Nephron (organoid): ENCODE measurements at regions not wholly inside any gene's neighbourhood (a gene's known extent, or its start where the extent isn't known, plus 50 kb on each side); places are given as distances from the start of the nearest gene placed in this dataset.

Experiments used
- H3K27ac Mint-ChIP-seq, 3 experiments: 2 replicates each; pipeline ENCODE4 v1.8.0; 2020; ENCODE audit warnings: mixed read lengths in 3 of 3, mild to moderate bottlenecking in 2 of 3, moderate library complexity in 1 of 3
- H3K27me3 Mint-ChIP-seq: 2 replicates; pipeline ENCODE4 v1.8.0; 2021; ENCODE audit warnings: low read depth, mild to moderate bottlenecking, moderate library complexity, mixed read lengths
- H3K36me3 Mint-ChIP-seq: 2 replicates; pipeline ENCODE4 v1.8.0; 2020; ENCODE audit warnings: low read depth, mixed read lengths
- H3K4me1 Mint-ChIP-seq: 2 replicates; pipeline ENCODE4 v1.8.0; 2020; ENCODE audit warnings: mixed read lengths
- H3K4me3 Mint-ChIP-seq, 3 experiments: 2 replicates each; pipeline ENCODE4 v1.8.0; 2020; ENCODE audit warnings: mild to moderate bottlenecking in 3 of 3, mixed read lengths in 3 of 3, moderate library complexity in 2 of 3
- H3K9me3 Mint-ChIP-seq: 2 replicates; pipeline ENCODE4 v1.8.0; 2020; ENCODE audit warnings: mixed read lengths
- CTCF ChIP-seq, 3 experiments: fragments of 200-600 bp; sonication (generic); IDR thresholded peaks; one replicate each; pipeline ENCODE4 v1.5.0; 2021; ENCODE audit warnings: antibody characterized with exemption in 3 of 3; ENCODE audit not compliant: unreplicated experiment in 3 of 3

DNA sequence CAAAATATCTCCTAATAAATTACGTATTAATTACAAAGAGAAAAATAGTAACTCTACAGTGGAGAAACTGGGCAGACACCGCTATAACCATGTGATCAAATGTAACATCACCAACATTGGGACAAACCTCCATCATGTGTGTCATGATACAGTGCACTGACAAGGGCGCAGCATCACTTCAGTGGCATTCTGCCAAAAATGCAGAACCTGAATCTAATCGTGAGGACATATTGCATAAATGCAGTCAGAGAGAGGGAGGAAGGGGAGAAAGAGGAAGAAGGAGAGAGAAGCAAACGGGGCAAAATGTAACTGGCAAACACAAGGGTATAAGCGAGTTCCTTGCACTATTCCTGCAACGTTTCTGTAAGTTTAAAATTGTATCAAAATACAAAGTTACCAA is 74.2 kb upstream of the MARCHF10 start:
- no peaks in the 10 kb centered on the region for H3K27me3 Mint-ChIP-seq
- H3K4me1 Mint-ChIP-seq: peaks cover 11% of the 10 kb centered on the region
- no peaks in the 10 kb centered on the region for H3K36me3 Mint-ChIP-seq
- H3K4me3 Mint-ChIP-seq: no peak overlapping the region
- peaks cover 2% of the 10 kb centered on the region for H3K9me3 Mint-ChIP-seq
- H3K27ac Mint-ChIP-seq: no peak overlapping the region
- TF ChIP-seq CTCF (IDR thresholded peaks at IDR 0.05; ENCODE audit: unreplicated experiment in 3 of 3): no peak

- Mint-ChIP-seq H3K9me3 (peaks cover 2% of the 10 kb centered on the region), H3K36me3 (no peaks in the 10 kb centered on the region), H3K4me1 (peaks cover 28% of the 10 kb centered on the region), H3K4me3 (no peak overlapping the region), H3K27ac (no peak overlapping the region), H3K27me3 (no peaks in the 10 kb centered on the region)
- TF ChIP-seq CTCF (IDR thresholded peaks at IDR 0.05; ENCODE audit: unreplicated experiment in 3 of 3): no peak
These were observed 72.0 kb upstream of the MARCHF10 start for GRCh38 chr17:62880120-62880519.

GRCh38 chr17:62876673-62877405 is 68.7 kb upstream of the MARCHF10 start:
- Mint-ChIP-seq H3K36me3 (no peaks in the 10 kb centered on the region), H3K27me3 (no peaks in the 10 kb centered on the region), H3K9me3 (no peaks in the 10 kb centered on the region), H3K27ac (no peak overlapping the region), H3K4me1 (peaks cover 30% of the 10 kb centered on the region), H3K4me3 (no peak overlapping the region)
- TF ChIP-seq CTCF (IDR thresholded peaks at IDR 0.05; ENCODE audit: unreplicated experiment in 3 of 3): no peak

GRCh38 chr17:62876063-62876462 is 67.9 kb upstream of the MARCHF10 start:
- Mint-ChIP-seq H3K27ac (peak overlapping the region in 1 of 3 experiments; percentile 26), H3K27me3 (no peaks in the 10 kb centered on the region), H3K9me3 (no peaks in the 10 kb centered on the region), H3K36me3 (no peaks in the 10 kb centered on the region), H3K4me3 (no peak overlapping the region), H3K4me1 (peaks cover 30% of the 10 kb centered on the region)
- TF ChIP-seq CTCF (IDR thresholded peaks at IDR 0.05; ENCODE audit: unreplicated experiment in 3 of 3): no peak

GRCh38 chr17:62875296-62875695 is 67.2 kb upstream of the MARCHF10 start:
- Mint-ChIP-seq H3K36me3 (no peaks in the 10 kb centered on the region), H3K4me1 (peaks cover 36% of the 10 kb centered on the region), H3K27ac (peak overlapping the region in 1 of 3 experiments; percentile 30), H3K9me3 (no peaks in the 10 kb centered on the region), H3K4me3 (no peak overlapping the region), H3K27me3 (no peaks in the 10 kb centered on the region)
- TF ChIP-seq CTCF (IDR thresholded peaks at IDR 0.05; ENCODE audit: unreplicated experiment in 3 of 3): no peak

GRCh38 chr17:62871291-62871690 is 63.2 kb upstream of the MARCHF10 start:
- peaks cover 6% of the 10 kb centered on the region for H3K27me3 Mint-ChIP-seq

More at GRCh38 chr17:62871291-62871690, 63.2 kb upstream of the MARCHF10 start:
- TF ChIP-seq CTCF (IDR thresholded peaks at IDR 0.05; ENCODE audit: unreplicated experiment in 3 of 3): no peak
- H3K36me3 Mint-ChIP-seq: no peaks in the 10 kb centered on the region
- no peak overlapping the region for H3K27ac Mint-ChIP-seq
- H3K9me3 Mint-ChIP-seq: no peaks in the 10 kb centered on the region
- peaks cover 44% of the 10 kb centered on the region for H3K4me1 Mint-ChIP-seq
- no peak overlapping the region for H3K4me3 Mint-ChIP-seq
